K562 (cell line): ENCODE measurements at regions not wholly inside any gene's neighbourhood (a gene's known extent, or its start where the extent isn't known, plus 50 kb on each side); places are given as distances from the start of the nearest gene placed in this dataset.

Experiments used
- ATAC-seq: fragments of 200-7000 bp; cut with Tn5 transposase; 3 replicates; pipeline ENCODE4 v1.9.1; 2020; ENCODE audit warnings: moderate library complexity
- BruUV-seq: library from RNA; stranded (reverse); fragments of 400-500 nt; replicated peaks from 2 replicates; lab custom pipeline; 2021; lab: Mats Ljungman, UMichigan
- CTCF ChIA-PET: fragments of 300-600 bp; formaldehyde crosslinking; extraction: SDS; loops from one replicate; lab custom pipeline; 2021; ENCODE audit warnings: low intra/inter-chr PET ratio; lab: Yijun Ruan, JAX
- POLR2A ChIA-PET: fragments of 300-600, 350-650 bp; sonication (Branson Sonifier 250); formaldehyde crosslinking; extraction: SDS; loops from one replicate; lab custom pipeline; 2021; ENCODE audit warnings: antibody characterized with exemption, inconsistent platforms; lab: Yijun Ruan, JAX
- DNase-seq, 4 experiments: peaks; one replicate each; pipeline versions ENCODE4 v3.0.0 to v3.0.0-alpha.2; 2011 to 2018; ENCODE audit warnings: low spot score in 3 of 4, mixed read lengths in 3 of 4; ENCODE audit errors: extremely low read depth in 1 of 4
- FAIRE-seq: peaks from 2 replicates; lab custom pipeline; 2011; peaks lifted over from hg19 to GRCh38; lab: Jason Lieb, UNC
- H2AFZ ChIP-seq: 2 replicates; pipeline ENCODE4 v1.6.0; 2011; ENCODE audit warnings: low read depth, low read length, control low read depth, inconsistent platforms
- H3K27ac ChIP-seq: fragments of 200-600 bp; 3 replicates; pipeline ENCODE4 v1.8.0; 2011; ENCODE audit warnings: low read depth, mild to moderate bottlenecking, control low read depth, inconsistent platforms, low read length, moderate library complexity, mixed read lengths; ENCODE audit errors: extremely low read depth
- H3K27me3 ChIP-seq, 2 experiments: fragments of 300-600 bp in 1 of 2; 2 replicates in 1 of 2; 3 replicates in 1 of 2; pipeline versions ENCODE4 v1.6.0 to v1.8.0; 2011; ENCODE audit warnings: inconsistent platforms in 2 of 2, low read length in 2 of 2, mild to moderate bottlenecking in 1 of 2, mixed read lengths in 1 of 2, moderate library complexity in 1 of 2; ENCODE audit not compliant: control insufficient read depth in 2 of 2, insufficient read depth in 2 of 2
- H3K36me3 ChIP-seq: fragments of 300-600 bp; 3 replicates; pipeline ENCODE4 v1.8.0; 2011; ENCODE audit warnings: mild to moderate bottlenecking, low read length, inconsistent platforms; ENCODE audit not compliant: control insufficient read depth, insufficient read depth
- H3K4me1 ChIP-seq, 2 experiments: fragments of 200-600 bp in 1 of 2; replicated peaks in 1 of 2; 2 replicates in 1 of 2; 3 replicates in 1 of 2; pipeline versions ENCODE4 v1.5.1 to v1.8.0; 2011; ENCODE audit warnings: inconsistent platforms in 2 of 2, low read length in 2 of 2, mild to moderate bottlenecking in 1 of 2, mixed read lengths in 1 of 2, moderate library complexity in 1 of 2; ENCODE audit not compliant: control insufficient read depth in 2 of 2, insufficient read depth in 2 of 2
- H3K4me2 ChIP-seq: 2 replicates; pipeline ENCODE4 v1.6.1; 2011; ENCODE audit warnings: low read length, control low read depth, inconsistent platforms, mixed read lengths; ENCODE audit not compliant: insufficient read depth
- H3K4me3 ChIP-seq: fragments of 200-600 bp; sonication (generic), shearing (Covaris generic); 2 replicates; pipeline ENCODE4 v1.5.1; 2016; ENCODE audit warnings: control low read depth, inconsistent platforms
- H3K79me2 ChIP-seq: fragments of 200-600 bp; 3 replicates; pipeline ENCODE4 v1.8.0; 2011; ENCODE audit warnings: low read length, inconsistent platforms; ENCODE audit not compliant: control insufficient read depth, insufficient read depth
- H3K9ac ChIP-seq, 2 experiments: 2 replicates each; pipeline versions ENCODE4 v1.6.0 to v1.6.1; 2011; ENCODE audit warnings: low read depth in 2 of 2, low read length in 2 of 2, control low read depth in 1 of 2, inconsistent platforms in 1 of 2, mild to moderate bottlenecking in 1 of 2, mixed read lengths in 1 of 2; ENCODE audit not compliant: insufficient read depth in 1 of 2
- H3K9me1 ChIP-seq: one replicate; pipeline ENCODE4 v1.6.0; 2011; ENCODE audit warnings: inconsistent platforms, mild to moderate bottlenecking, low read length, moderate library complexity; ENCODE audit not compliant: control insufficient read depth, insufficient read depth
- H3K9me3 ChIP-seq: replicated peaks from 2 replicates; pipeline ENCODE4 v1.5.1; 2011; ENCODE audit warnings: low read depth, low read length, inconsistent platforms; ENCODE audit not compliant: control insufficient read depth, insufficient read depth
- H4K20me1 ChIP-seq: replicated peaks from 2 replicates; pipeline ENCODE4 v1.6.1; 2011; ENCODE audit warnings: low read length, inconsistent platforms, mixed read lengths; ENCODE audit not compliant: control insufficient read depth, insufficient read depth
- ELK1 ChIP-seq: sonication (generic); formaldehyde crosslinking; IDR thresholded peaks from 2 replicates; pipeline ENCODE4 v1.8.1; 2022; ENCODE audit warnings: missing genetic modification reagents
- HDAC3 ChIP-seq: fragments of 450-650 bp; IDR thresholded peaks from 2 replicates; pipeline ENCODE4 v1.6.1; 2018; ENCODE audit warnings: borderline replicate concordance, mild to moderate bottlenecking, moderate library complexity; ENCODE audit not compliant: partially characterized antibody
- KAT7 ChIP-seq: sonication (generic); formaldehyde crosslinking; IDR thresholded peaks from 2 replicates; pipeline ENCODE4 v1.8.0; 2022; ENCODE audit warnings: missing genetic modification reagents, mild to moderate bottlenecking, borderline replicate concordance
- NFXL1 ChIP-seq: fragments of 450-650 bp; formaldehyde crosslinking; IDR thresholded peaks from 2 replicates; pipeline ENCODE4 v1.4.0; 2021; ENCODE audit warnings: mild to moderate bottlenecking
- ZNF512 ChIP-seq: IDR thresholded peaks from 2 replicates; pipeline ENCODE4 v1.6.1; 2016; ENCODE audit warnings: missing genetic modification characterization, missing compliant biosample characterization
- ZSCAN32 ChIP-seq: fragments of 450-650 bp; formaldehyde crosslinking; IDR thresholded peaks from 2 replicates; pipeline ENCODE4 v1.4.0; 2020; ENCODE audit warnings: mild to moderate bottlenecking, moderate library complexity
- WGBS: fragments of 100-300 bp; shearing (Covaris generic); methylation state at CpG from one replicate; pipeline ENCODE4 v1.1.6; 2016; ENCODE audit warnings: low coverage, mixed read lengths; ENCODE audit not compliant: insufficient coverage; ENCODE audit errors: missing lambda C conversion rate; 5-methylcytosine and 5-hydroxymethylcytosine counted together
- in situ Hi-C: fragments of 300-500 bp; cut with MboI; formaldehyde crosslinking; loops from 4 replicates; pipeline ENCODE4 v1.15.0; 2018; ENCODE audit warnings: inconsistent platforms, mixed read lengths
- intact Hi-C: fragments of 100-400 bp; cut with micrococcal nuclease; formaldehyde crosslinking; loops from 2 replicates; pipeline ENCODE4 v1.14.2; 2022

- in situ Hi-C loops (no loop called here), intact Hi-C loops (no loop called here)
- H4K20me1 ChIP-seq = no peaks in the 10 kb centered on the region
- WGBS = 5% methylated on average over 10 of the region's 10 CpGs
- TF ChIP-seq ZNF512 (no peak), NFXL1 (CRISPR knock-in tag) (no peak), HDAC3 (no peak), KAT7 (no peak), ELK1 (CRISPR knock-in tag) (no peak), ZSCAN32 (CRISPR knock-in tag) (no peak)
- H3K4me2 ChIP-seq = no peak overlapping the region
- DNase-seq = no peak
- no peak overlapping the region for H2AFZ ChIP-seq
- no peak overlapping the region for H3K4me3 ChIP-seq
- FAIRE-seq = no peak
- peaks cover 2 to 33% of the 10 kb centered on the region in 2 experiments; a peak in 4 of 5 replicates for H3K27me3 ChIP-seq
- H3K9ac ChIP-seq = no peak overlapping the region
- H3K27ac ChIP-seq = no peak overlapping the region
- ChIA-PET POLR2A (interaction anchor here (1.0 kb wide), 1 partner anchor 14 kb away, joined by 4 read pairs; no protein-coding TSS in a partner anchor), CTCF (no interaction called here)
- H3K79me2 ChIP-seq = no peaks in the 10 kb centered on the region
- no TSS peak for BruUV-seq
- H3K36me3 ChIP-seq = no peaks in the 10 kb centered on the region
- H3K9me3 ChIP-seq = no peaks in the 10 kb centered on the region
- no peaks in the 10 kb centered on the region; a peak in 1 of 5 replicates for H3K4me1 ChIP-seq
- ATAC-seq = no peak
- H3K9me1 ChIP-seq = no peaks in the 10 kb centered on the region
These were observed 101.3 kb downstream of the SNX5 start for GRCh38 chr20:17867131-17867925.
